HG03565 (cell line): ENCODE measurements at regions not wholly inside any gene's neighbourhood (a gene's known extent, or its start where the extent isn't known, plus 50 kb on each side); places are given as distances from the start of the nearest gene placed in this dataset.
"Not testable (repeated sequence)": the region's sequence is repeated elsewhere in the genome, so short reads cannot be mapped to it uniquely, and the experiment has no call there.

Experiments
- ATAC-seq: cut with Tn5 transposase; IDR thresholded peaks from one replicate; pipeline ENCODE4 v1.9.1; 2021; ENCODE audit warnings: mild to moderate bottlenecking, moderate library complexity; ENCODE audit not compliant: unreplicated experiment

- ATAC-seq = no peak
Measured at GRCh38 chr3:40925231-40925630, 274.1 kb upstream of the CTNNB1 start.

- no peak for ATAC-seq
Measured at GRCh38 chr3:40930131-40930538, 269.2 kb upstream of the CTNNB1 start.

GRCh38 chr3:40930756-40931155 is 268.5 kb upstream of the CTNNB1 start:
- no peak for ATAC-seq

- ATAC-seq = no peak
Measured at GRCh38 chr3:40938591-40938990, 260.7 kb upstream of the CTNNB1 start.

- no peak for ATAC-seq
Measured at GRCh38 chr3:40939030-40939740, 260.1 kb upstream of the CTNNB1 start.

GRCh38 chr3:40939741-40940130 is 259.6 kb upstream of the CTNNB1 start:
- ATAC-seq = no peak

GRCh38 chr3:40940651-40941050 is 258.7 kb upstream of the CTNNB1 start:
- ATAC-seq = no peak

- not testable (repeated sequence) for ATAC-seq
Measured at GRCh38 chr3:40947022-40947421, 252.3 kb upstream of the CTNNB1 start.

- not testable (repeated sequence) for ATAC-seq
Measured at GRCh38 chr3:40949347-40949746, 250.0 kb upstream of the CTNNB1 start.

- no peak for ATAC-seq
Measured at GRCh38 chr3:40951636-40952035, 247.7 kb upstream of the CTNNB1 start.

- ATAC-seq = no peak
Measured at GRCh38 chr3:40961104-40961857, 238.0 kb upstream of the CTNNB1 start.

GRCh38 chr3:40962721-40963120 is 236.6 kb upstream of the CTNNB1 start:
- no peak for ATAC-seq

GRCh38 chr3:40968666-40969065 is 230.6 kb upstream of the CTNNB1 start:
- ATAC-seq = no peak

GRCh38 chr3:40969341-40969740 is 230.0 kb upstream of the CTNNB1 start:
- ATAC-seq = no peak

GRCh38 chr3:40969756-40970466 is 229.4 kb upstream of the CTNNB1 start:
- ATAC-seq = no peak

- ATAC-seq = peak; percentile 96
Measured at GRCh38 chr3:40971191-40972168, 227.8 kb upstream of the CTNNB1 start.

- ATAC-seq = no peak
Measured at GRCh38 chr3:40972350-40972749, 227.0 kb upstream of the CTNNB1 start.

GRCh38 chr3:40973141-40973540 is 226.2 kb upstream of the CTNNB1 start:
- ATAC-seq = no peak

- ATAC-seq = no peak
Measured at GRCh38 chr3:40975711-40976121, 223.6 kb upstream of the CTNNB1 start.

GRCh38 chr3:40976241-40976640 is 223.1 kb upstream of the CTNNB1 start:
- no peak for ATAC-seq

GRCh38 chr3:40978442-40978841 is 220.9 kb upstream of the CTNNB1 start:
- ATAC-seq = no peak
